ENCODE measurements at regions not wholly inside any gene's neighbourhood (a gene's known extent, or its start where the extent isn't known, plus 50 kb on each side); places are given as distances from the start of the nearest gene placed in this dataset.

DNA sequence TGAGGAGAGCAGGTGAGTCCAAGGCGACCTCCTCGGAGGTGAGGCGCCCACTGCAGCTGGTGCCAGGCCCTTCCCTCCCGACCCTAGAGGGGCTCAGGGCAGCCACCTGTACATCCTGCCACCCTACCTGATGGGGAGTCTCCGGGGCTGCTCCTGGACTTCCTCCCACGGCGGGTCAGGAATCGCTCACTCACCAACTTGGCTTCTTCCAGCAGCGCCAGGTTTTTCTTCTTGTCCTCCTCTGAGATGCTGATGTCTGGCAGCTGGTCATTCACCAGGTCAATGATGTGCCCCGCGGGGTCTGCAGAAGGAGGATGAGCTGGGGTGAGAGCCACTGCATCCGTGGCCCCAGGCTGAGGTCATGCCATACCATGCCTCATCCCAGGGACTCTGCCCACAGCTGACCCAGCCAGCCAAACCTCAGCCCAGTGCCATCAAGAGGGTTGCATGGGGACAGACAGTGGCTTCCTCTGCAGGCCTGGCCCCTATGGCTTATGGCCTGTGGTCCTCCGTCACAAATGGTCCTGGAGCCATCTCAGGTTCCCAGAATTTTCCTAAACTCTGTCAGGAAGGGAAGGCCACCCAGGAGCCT lies 61.0 kb upstream of the LYVE1 start:
- no peak for TF ChIP-seq POLR2A (IDR thresholded peaks at IDR 0.05)
- TF ChIP-seq, protein P1, sequence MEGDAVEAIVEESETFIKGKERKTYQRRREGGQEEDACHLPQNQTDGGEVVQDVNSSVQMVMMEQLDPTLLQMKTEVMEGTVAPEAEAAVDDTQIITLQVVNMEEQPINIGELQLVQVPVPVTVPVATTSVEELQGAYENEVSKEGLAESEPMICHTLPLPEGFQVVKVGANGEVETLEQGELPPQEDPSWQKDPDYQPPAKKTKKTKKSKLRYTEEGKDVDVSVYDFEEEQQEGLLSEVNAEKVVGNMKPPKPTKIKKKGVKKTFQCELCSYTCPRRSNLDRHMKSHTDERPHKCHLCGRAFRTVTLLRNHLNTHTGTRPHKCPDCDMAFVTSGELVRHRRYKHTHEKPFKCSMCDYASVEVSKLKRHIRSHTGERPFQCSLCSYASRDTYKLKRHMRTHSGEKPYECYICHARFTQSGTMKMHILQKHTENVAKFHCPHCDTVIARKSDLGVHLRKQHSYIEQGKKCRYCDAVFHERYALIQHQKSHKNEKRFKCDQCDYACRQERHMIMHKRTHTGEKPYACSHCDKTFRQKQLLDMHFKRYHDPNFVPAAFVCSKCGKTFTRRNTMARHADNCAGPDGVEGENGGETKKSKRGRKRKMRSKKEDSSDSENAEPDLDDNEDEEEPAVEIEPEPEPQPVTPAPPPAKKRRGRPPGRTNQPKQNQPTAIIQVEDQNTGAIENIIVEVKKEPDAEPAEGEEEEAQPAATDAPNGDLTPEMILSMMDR (IDR thresholded peaks at IDR 0.05): no peak

Measured in testis (tissue), 2 donors.